ENCODE measurements at regions not wholly inside any gene's neighbourhood (a gene's known extent, or its start where the extent isn't known, plus 50 kb on each side); places are given as distances from the start of the nearest gene placed in this dataset.
A peak's percentile ranks its signal among the peaks of the same experiment; 100 is the strongest.

GRCh38 chr5:174313615-174314014, 268.1 kb downstream of the NSG2 start:
- Histone ChIP-seq H3K27me3 (ENCODE audit: insufficient read depth, low read length) (peaks cover 13% of the 10 kb centered on the region), H3K36me3 (ENCODE audit: insufficient read depth, low read length) (no peaks in the 10 kb centered on the region), H3K4me1 (ENCODE audit: insufficient read depth, low read length) (no peaks in the 10 kb centered on the region), H3K9ac (ENCODE audit: low read depth, low read length) (no peak overlapping the region), H3K27ac (ENCODE audit: low read depth, low read length) (no peak overlapping the region), H3K9me3 (ENCODE audit: insufficient read depth, low read depth, low read length) (no peaks in the 10 kb centered on the region), H3K4me3 (ENCODE audit: low read length) (no peak overlapping the region)
- WGBS, result 94% methylated on average over 5 of the region's 5 CpGs

- H3K27ac ChIP-seq (ENCODE audit: low read depth, low read length), result no peak overlapping the region
- no peaks in the 10 kb centered on the region for H3K4me1 ChIP-seq (ENCODE audit: insufficient read depth, low read length)
- H3K27me3 ChIP-seq (ENCODE audit: insufficient read depth, low read length), result peaks cover 13% of the 10 kb centered on the region
- no peak overlapping the region for H3K4me3 ChIP-seq (ENCODE audit: low read length)
- no peaks in the 10 kb centered on the region for H3K36me3 ChIP-seq (ENCODE audit: insufficient read depth, low read length)
- no peak overlapping the region for H3K9ac ChIP-seq (ENCODE audit: low read depth, low read length)
- H3K9me3 ChIP-seq (ENCODE audit: insufficient read depth, low read depth, low read length), result no peaks in the 10 kb centered on the region
- 88% methylated on average over 9 of the region's 9 CpGs for WGBS
Observed at GRCh38 chr5:174314261-174314660, 268.8 kb downstream of the NSG2 start.

DNA sequence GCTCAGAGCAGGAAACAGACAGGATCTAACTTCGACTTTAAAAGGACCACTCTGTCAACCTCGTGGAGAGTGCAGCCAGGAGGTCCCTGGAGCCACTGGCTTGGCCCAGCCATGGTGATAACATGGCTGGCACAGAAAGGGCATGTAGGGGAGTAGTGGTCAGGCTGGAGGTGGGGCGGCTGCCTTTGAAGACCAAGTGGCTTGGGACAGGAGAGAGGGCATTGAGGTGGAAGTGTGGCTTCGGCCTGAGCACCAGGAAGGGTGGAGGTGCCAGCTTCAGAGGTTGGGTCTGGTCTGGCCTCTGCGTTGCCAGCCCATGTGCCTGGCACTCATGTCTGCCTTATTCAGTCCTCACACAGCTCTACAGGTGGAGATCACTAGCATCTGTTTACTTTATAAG, 270.0 kb downstream of the NSG2 start:
- Histone ChIP-seq H3K27ac (ENCODE audit: low read depth, low read length) (no peak overlapping the region), H3K9me3 (ENCODE audit: insufficient read depth, low read depth, low read length) (no peaks in the 10 kb centered on the region), H3K36me3 (ENCODE audit: insufficient read depth, low read length) (no peaks in the 10 kb centered on the region), H3K4me3 (ENCODE audit: low read length) (no peak overlapping the region), H3K4me1 (ENCODE audit: insufficient read depth, low read length) (no peaks in the 10 kb centered on the region), H3K27me3 (ENCODE audit: insufficient read depth, low read length) (peaks cover 13% of the 10 kb centered on the region), H3K9ac (ENCODE audit: low read depth, low read length) (no peak overlapping the region)
- WGBS, result 87% methylated on average over 5 of the region's 5 CpGs

- WGBS, result 95% methylated on average over 17 of the region's 17 CpGs
- H3K4me1 ChIP-seq (ENCODE audit: insufficient read depth, low read length), result no peaks in the 10 kb centered on the region
- H3K9me3 ChIP-seq (ENCODE audit: insufficient read depth, low read depth, low read length), result no peaks in the 10 kb centered on the region
- no peaks in the 10 kb centered on the region for H3K36me3 ChIP-seq (ENCODE audit: insufficient read depth, low read length)
- no peak overlapping the region for H3K9ac ChIP-seq (ENCODE audit: low read depth, low read length)
- peaks cover 13% of the 10 kb centered on the region for H3K27me3 ChIP-seq (ENCODE audit: insufficient read depth, low read length)
- no peak overlapping the region for H3K4me3 ChIP-seq (ENCODE audit: low read length)
- H3K27ac ChIP-seq (ENCODE audit: low read depth, low read length), result no peak overlapping the region
Observed at GRCh38 chr5:174315871-174316270, 270.4 kb downstream of the NSG2 start.

DNA sequence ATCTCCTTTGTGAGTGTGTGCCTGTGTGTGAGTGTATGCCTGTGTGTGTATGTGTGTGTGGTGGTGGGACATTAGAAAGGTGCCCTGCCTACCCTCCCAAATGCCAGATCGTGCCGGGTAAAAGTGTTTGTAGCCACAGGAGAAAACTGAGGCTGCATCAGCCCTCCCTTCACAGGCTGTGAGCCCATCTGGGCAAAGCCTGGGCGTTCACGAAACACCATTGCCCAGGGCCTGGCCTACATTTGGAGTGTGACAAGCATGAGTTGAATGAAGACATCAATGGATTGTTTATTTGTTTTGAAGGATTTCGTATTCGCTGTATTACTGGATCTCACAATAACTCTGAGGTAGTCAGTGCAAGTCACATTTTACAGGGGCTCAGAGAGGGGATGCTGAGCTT, 270.8 kb downstream of the NSG2 start:
- no peaks in the 10 kb centered on the region for H3K36me3 ChIP-seq (ENCODE audit: insufficient read depth, low read length)
- no peaks in the 10 kb centered on the region for H3K9me3 ChIP-seq (ENCODE audit: insufficient read depth, low read depth, low read length)
- H3K4me3 ChIP-seq (ENCODE audit: low read length), result no peak overlapping the region
- H3K27ac ChIP-seq (ENCODE audit: low read depth, low read length), result no peak overlapping the region
- WGBS, result 95% methylated on average over 6 of the region's 6 CpGs
- H3K27me3 ChIP-seq (ENCODE audit: insufficient read depth, low read length), result peaks cover 13% of the 10 kb centered on the region
- H3K9ac ChIP-seq (ENCODE audit: low read depth, low read length), result no peak overlapping the region
- H3K4me1 ChIP-seq (ENCODE audit: insufficient read depth, low read length), result no peaks in the 10 kb centered on the region

- Histone ChIP-seq H3K9me3 (ENCODE audit: insufficient read depth, low read depth, low read length) (no peaks in the 10 kb centered on the region), H3K9ac (ENCODE audit: low read depth, low read length) (no peak overlapping the region), H3K4me1 (ENCODE audit: insufficient read depth, low read length) (no peaks in the 10 kb centered on the region), H3K27me3 (ENCODE audit: insufficient read depth, low read length) (peaks cover 17% of the 10 kb centered on the region), H3K36me3 (ENCODE audit: insufficient read depth, low read length) (no peaks in the 10 kb centered on the region), H3K27ac (ENCODE audit: low read depth, low read length) (no peak overlapping the region), H3K4me3 (ENCODE audit: low read length) (peak overlapping the region; percentile 13; the same call in 1 of the 2 replicates)
- 31% methylated on average over 10 of the region's 11 CpGs for WGBS
Observed at GRCh38 chr5:174317256-174317894, 271.9 kb downstream of the NSG2 start.

DNA sequence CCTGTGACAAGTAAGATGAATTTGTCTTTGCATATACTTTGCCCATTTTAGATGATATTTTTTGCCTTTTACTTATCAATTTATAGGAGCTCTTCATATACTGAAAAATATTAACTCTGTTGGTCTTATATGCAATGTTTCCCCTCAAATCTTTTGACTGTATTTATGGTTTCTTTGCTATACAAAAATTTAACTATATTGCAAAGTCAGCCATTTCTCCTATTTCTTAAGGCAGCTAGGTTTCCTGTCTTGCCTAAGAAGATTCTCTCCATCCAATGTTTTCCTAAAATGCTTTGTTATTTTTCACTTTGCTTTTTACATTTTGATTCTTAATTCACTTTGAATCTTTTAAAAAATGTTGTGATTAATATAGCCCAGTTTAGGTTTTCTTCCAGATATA, 273.1 kb downstream of the NSG2 start:
- H3K27me3 ChIP-seq (ENCODE audit: insufficient read depth, low read length), result peaks cover 7% of the 10 kb centered on the region
- H3K36me3 ChIP-seq (ENCODE audit: insufficient read depth, low read length), result no peaks in the 10 kb centered on the region
- H3K4me1 ChIP-seq (ENCODE audit: insufficient read depth, low read length), result no peaks in the 10 kb centered on the region
- no peak overlapping the region for H3K27ac ChIP-seq (ENCODE audit: low read depth, low read length)
- no peak overlapping the region for H3K4me3 ChIP-seq (ENCODE audit: low read length)
- H3K9ac ChIP-seq (ENCODE audit: low read depth, low read length), result no peak overlapping the region
- no peaks in the 10 kb centered on the region for H3K9me3 ChIP-seq (ENCODE audit: insufficient read depth, low read depth, low read length)

GRCh38 chr5:174319551-174319950, 274.0 kb downstream of the NSG2 start:
- no peak overlapping the region for H3K27ac ChIP-seq (ENCODE audit: low read depth, low read length)
- no peaks in the 10 kb centered on the region for H3K4me1 ChIP-seq (ENCODE audit: insufficient read depth, low read length)
- peaks cover 7% of the 10 kb centered on the region; the same call in 1 of the 2 replicates for H3K27me3 ChIP-seq (ENCODE audit: insufficient read depth, low read length)
- no peak overlapping the region for H3K4me3 ChIP-seq (ENCODE audit: low read length)
- H3K9ac ChIP-seq (ENCODE audit: low read depth, low read length), result no peak overlapping the region
- 87% methylated on average over 9 of the region's 9 CpGs for WGBS
- no peaks in the 10 kb centered on the region for H3K9me3 ChIP-seq (ENCODE audit: insufficient read depth, low read depth, low read length)
- no peaks in the 10 kb centered on the region for H3K36me3 ChIP-seq (ENCODE audit: insufficient read depth, low read length)

DNA sequence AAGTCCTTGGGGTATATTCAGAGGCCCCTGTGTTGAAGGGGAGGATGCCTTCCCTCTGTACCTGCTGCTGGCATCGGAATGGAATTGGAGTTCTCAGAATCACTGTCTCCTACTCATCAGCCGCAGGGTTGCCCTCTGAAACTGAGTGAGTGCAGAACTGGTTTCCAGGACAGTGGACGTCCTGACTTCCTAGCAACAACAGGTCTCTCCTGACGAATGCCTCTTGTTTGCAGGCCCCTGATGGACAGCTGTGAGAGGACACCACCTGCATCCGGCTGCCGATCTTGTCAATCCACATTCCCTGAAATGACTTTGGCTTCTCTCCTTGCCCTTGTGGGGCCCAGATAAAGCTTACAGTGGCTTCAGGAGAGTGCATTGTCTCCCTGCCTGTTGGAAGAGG, 274.5 kb downstream of the NSG2 start:
- 84% methylated on average over 6 of the region's 6 CpGs for WGBS

GRCh38 chr5:174323878-174324281, 278.4 kb downstream of the NSG2 start:
- Histone ChIP-seq H3K27me3 (ENCODE audit: insufficient read depth, low read length) (peaks cover 7% of the 10 kb centered on the region; the same call in 1 of the 2 replicates), H3K9ac (ENCODE audit: low read depth, low read length) (no peak overlapping the region), H3K4me1 (ENCODE audit: insufficient read depth, low read length) (peaks cover 9% of the 10 kb centered on the region; the same call in 1 of the 2 replicates), H3K36me3 (ENCODE audit: insufficient read depth, low read length) (no peaks in the 10 kb centered on the region), H3K27ac (ENCODE audit: low read depth, low read length) (no peak overlapping the region), H3K9me3 (ENCODE audit: insufficient read depth, low read depth, low read length) (no peaks in the 10 kb centered on the region), H3K4me3 (ENCODE audit: low read length) (no peak overlapping the region)
- WGBS, result 9% methylated on average over 3 of the region's 4 CpGs

More for the DNA sequence above, 274.5 kb downstream of the NSG2 start:
- Histone ChIP-seq H3K27me3 (ENCODE audit: insufficient read depth, low read length) (peaks cover 7% of the 10 kb centered on the region; the same call in 1 of the 2 replicates), H3K4me1 (ENCODE audit: insufficient read depth, low read length) (no peaks in the 10 kb centered on the region), H3K36me3 (ENCODE audit: insufficient read depth, low read length) (no peaks in the 10 kb centered on the region), H3K9me3 (ENCODE audit: insufficient read depth, low read depth, low read length) (no peaks in the 10 kb centered on the region), H3K27ac (ENCODE audit: low read depth, low read length) (no peak overlapping the region), H3K9ac (ENCODE audit: low read depth, low read length) (no peak overlapping the region), H3K4me3 (ENCODE audit: low read length) (no peak overlapping the region)

DNA sequence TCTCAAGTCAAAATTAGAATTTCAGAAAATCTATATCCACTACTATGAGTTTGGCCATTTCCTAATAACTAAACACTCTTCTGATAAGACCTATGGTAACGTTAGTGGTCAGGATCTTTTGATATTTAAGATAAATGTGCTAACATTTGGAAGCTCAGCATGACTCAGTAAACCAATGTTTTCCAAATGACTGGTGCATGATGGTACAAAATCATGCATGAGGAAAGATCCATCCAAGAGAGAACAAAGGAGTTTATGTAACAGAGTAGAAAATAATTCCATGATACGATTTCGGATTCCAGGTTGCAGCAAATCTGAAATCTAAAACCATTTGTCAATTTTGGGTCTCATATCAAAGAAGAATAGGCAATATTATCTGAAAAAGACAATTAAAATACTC, 279.2 kb downstream of the NSG2 start:
- no peak overlapping the region for H3K27ac ChIP-seq (ENCODE audit: low read depth, low read length)
- no peak overlapping the region for H3K9ac ChIP-seq (ENCODE audit: low read depth, low read length)
- peaks cover 14% of the 10 kb centered on the region; the same call in 1 of the 2 replicates for H3K4me1 ChIP-seq (ENCODE audit: insufficient read depth, low read length)
- WGBS, result 87% methylated on average over 3 of the region's 3 CpGs
- H3K9me3 ChIP-seq (ENCODE audit: insufficient read depth, low read depth, low read length), result no peaks in the 10 kb centered on the region
- H3K27me3 ChIP-seq (ENCODE audit: insufficient read depth, low read length), result peaks cover 7% of the 10 kb centered on the region; the same call in 1 of the 2 replicates
- no peak overlapping the region for H3K4me3 ChIP-seq (ENCODE audit: low read length)
- H3K36me3 ChIP-seq (ENCODE audit: insufficient read depth, low read length), result no peaks in the 10 kb centered on the region

GRCh38 chr5:174325431-174325830, 279.9 kb downstream of the NSG2 start:
- no peaks in the 10 kb centered on the region for H3K36me3 ChIP-seq (ENCODE audit: insufficient read depth, low read length)
- no peak overlapping the region for H3K27ac ChIP-seq (ENCODE audit: low read depth, low read length)
- no peaks in the 10 kb centered on the region for H3K9me3 ChIP-seq (ENCODE audit: insufficient read depth, low read depth, low read length)
- H3K4me3 ChIP-seq (ENCODE audit: low read length), result no peak overlapping the region
- no peak overlapping the region for H3K9ac ChIP-seq (ENCODE audit: low read depth, low read length)
- WGBS, result 90% methylated on average over 7 of the region's 7 CpGs
- H3K27me3 ChIP-seq (ENCODE audit: insufficient read depth, low read length), result peaks cover 7% of the 10 kb centered on the region; the same call in 1 of the 2 replicates
- peaks cover 14% of the 10 kb centered on the region; the same call in 1 of the 2 replicates for H3K4me1 ChIP-seq (ENCODE audit: insufficient read depth, low read length)

All from HUES64 (cell line).